K562 (cell line): ENCODE measurements at regions not wholly inside any gene's neighbourhood (a gene's known extent, or its start where the extent isn't known, plus 50 kb on each side); places are given as distances from the start of the nearest gene placed in this dataset.

Source experiments
- CBX5 ChIP-seq: IDR thresholded peaks from 2 replicates; pipeline ENCODE4 v1.6.1; 2014; ENCODE audit warnings: low read depth, borderline replicate concordance
- FOS ChIP-seq: IDR thresholded peaks from 3 replicates; pipeline ENCODE4 v1.6.1; 2011; ENCODE audit not compliant: insufficient read length; ENCODE audit errors: extremely low read depth
- PHTF2 ChIP-seq: fragments of 250-450 bp; sonication (Bioruptor Pico); IDR thresholded peaks from 2 replicates; pipeline ENCODE4 v1.5.0; 2021; ENCODE audit warnings: mild to moderate bottlenecking
- ZNF699 ChIP-seq: fragments of 250-450 bp; sonication (Bioruptor Pico); IDR thresholded peaks from 2 replicates; pipeline ENCODE4 v1.8.0; 2021; ENCODE audit warnings: mild to moderate bottlenecking, moderate library complexity; ENCODE audit not compliant: insufficient replicate concordance

DNA sequence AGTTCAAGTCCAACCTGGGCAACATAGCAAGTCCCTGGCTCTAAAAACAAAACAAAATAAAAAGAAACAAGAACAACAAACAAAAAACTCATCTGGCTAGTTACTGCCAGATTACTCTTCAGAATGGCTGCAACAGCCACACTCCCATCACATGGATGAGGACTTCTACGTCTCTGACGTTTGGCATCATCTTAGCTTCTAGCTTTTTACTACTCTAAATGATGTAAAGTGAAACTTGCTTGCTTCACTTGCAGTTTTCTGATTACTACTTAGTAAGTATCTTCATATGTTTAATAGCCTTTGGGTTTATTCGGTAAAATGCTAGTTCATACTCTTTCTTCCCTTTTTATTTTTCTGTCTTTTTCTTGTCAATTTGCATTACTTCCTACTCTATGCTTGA, 161.1 kb upstream of the CARMIL1 start:
- TF ChIP-seq FOS (no peak), PHTF2 (CRISPR knock-in tag) (no peak), CBX5 (no peak), ZNF699 (CRISPR knock-in tag) (no peak)
